Progenitor cell of endocrine pancreas (in vitro differentiated cells): ENCODE measurements at regions not wholly inside any gene's neighbourhood (a gene's known extent, or its start where the extent isn't known, plus 50 kb on each side); places are given as distances from the start of the nearest gene placed in this dataset.
"Not testable (repeated sequence)": the region's sequence is repeated elsewhere in the genome, so short reads cannot be mapped to it uniquely, and the experiment has no call there.

Experiments used
- DNase-seq: peaks from one replicate; pipeline ENCODE4 v3.0.0; 2021; ENCODE audit warnings: low spot score; ENCODE audit not compliant: unreplicated experiment
- H3K27ac Mint-ChIP-seq: 2 replicates; pipeline ENCODE4 v1.8.0; 2021; ENCODE audit warnings: mild to moderate bottlenecking, moderate library complexity, mixed read lengths
- H3K27me3 Mint-ChIP-seq: 2 replicates; pipeline ENCODE4 v1.8.0; 2021; ENCODE audit warnings: mixed read lengths
- H3K36me3 Mint-ChIP-seq: 2 replicates; pipeline ENCODE4 v1.8.0; 2022; ENCODE audit warnings: mixed read lengths; ENCODE audit not compliant: insufficient read depth
- H3K4me1 Mint-ChIP-seq: 2 replicates; pipeline ENCODE4 v1.8.0; 2021; ENCODE audit warnings: low read depth, mixed read lengths
- H3K4me3 Mint-ChIP-seq: 2 replicates; pipeline ENCODE4 v1.8.0; 2021; ENCODE audit warnings: low read depth, mild to moderate bottlenecking, moderate library complexity, mixed read lengths
- H3K9me3 Mint-ChIP-seq: 2 replicates; pipeline ENCODE4 v1.8.0; 2021; ENCODE audit warnings: low read depth, mixed read lengths
- CTCF ChIP-seq: fragments of 200-600 bp; sonication (generic); IDR thresholded peaks from one replicate; pipeline ENCODE4 v1.5.0; 2021; ENCODE audit warnings: antibody characterized with exemption, mild to moderate bottlenecking; ENCODE audit not compliant: unreplicated experiment

GRCh38 chr9:42463981-42464380 is 280.5 kb downstream of the SPATA31A6 start:
- H3K9me3 Mint-ChIP-seq, DNase-seq, H3K4me3 Mint-ChIP-seq, H3K27me3 Mint-ChIP-seq, H3K27ac Mint-ChIP-seq, H3K36me3 Mint-ChIP-seq: not testable (repeated sequence)
- H3K4me1 Mint-ChIP-seq = peaks cover 12% of the 10 kb centered on the region

DNA sequence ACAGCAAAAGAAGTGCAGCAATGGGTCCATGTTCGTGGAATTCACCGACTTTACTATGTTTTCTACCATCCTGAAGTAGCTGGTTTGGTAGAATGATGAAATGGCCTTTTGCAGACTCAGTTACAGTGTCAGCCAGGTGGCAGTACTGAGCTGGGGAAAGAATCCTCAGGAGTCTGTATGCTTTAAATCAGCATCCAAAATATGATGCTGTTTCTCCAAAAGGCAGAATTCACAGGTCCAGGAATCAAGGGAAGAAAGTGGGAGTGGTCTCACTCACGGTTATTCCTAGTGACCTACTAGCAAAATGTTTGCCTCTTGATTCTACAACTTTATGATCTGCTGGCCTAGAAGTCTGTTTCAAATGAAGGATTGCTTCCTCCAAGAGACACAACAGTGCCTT is 287.1 kb downstream of the SPATA31A6 start:
- not testable (repeated sequence) for DNase-seq, H3K4me3 Mint-ChIP-seq, H3K9me3 Mint-ChIP-seq, H3K27ac Mint-ChIP-seq, H3K36me3 Mint-ChIP-seq, H3K27me3 Mint-ChIP-seq, H3K4me1 Mint-ChIP-seq
- peak; percentile 37 for TF ChIP-seq CTCF

DNA sequence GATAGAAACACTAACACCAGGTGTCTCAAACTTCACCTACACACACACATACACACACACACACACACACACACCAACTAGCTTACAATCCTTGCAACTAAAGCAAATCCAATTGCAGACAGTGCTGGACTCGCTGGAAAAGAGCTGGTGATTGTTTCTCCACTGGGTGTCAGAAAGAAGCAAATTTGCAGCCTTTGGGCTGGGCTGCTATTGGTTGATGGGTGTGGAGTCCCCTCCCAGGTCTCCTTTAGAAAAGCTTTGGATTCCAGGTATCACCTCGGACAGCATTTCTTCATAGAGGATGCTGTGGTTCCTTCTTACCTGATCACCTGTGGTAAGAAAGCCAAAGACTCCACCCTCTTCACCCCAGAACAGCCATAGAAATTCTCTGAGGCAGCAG is 307.5 kb downstream of the SPATA31A6 start:
- not testable (repeated sequence) for H3K4me3 Mint-ChIP-seq, H3K27me3 Mint-ChIP-seq

DNA sequence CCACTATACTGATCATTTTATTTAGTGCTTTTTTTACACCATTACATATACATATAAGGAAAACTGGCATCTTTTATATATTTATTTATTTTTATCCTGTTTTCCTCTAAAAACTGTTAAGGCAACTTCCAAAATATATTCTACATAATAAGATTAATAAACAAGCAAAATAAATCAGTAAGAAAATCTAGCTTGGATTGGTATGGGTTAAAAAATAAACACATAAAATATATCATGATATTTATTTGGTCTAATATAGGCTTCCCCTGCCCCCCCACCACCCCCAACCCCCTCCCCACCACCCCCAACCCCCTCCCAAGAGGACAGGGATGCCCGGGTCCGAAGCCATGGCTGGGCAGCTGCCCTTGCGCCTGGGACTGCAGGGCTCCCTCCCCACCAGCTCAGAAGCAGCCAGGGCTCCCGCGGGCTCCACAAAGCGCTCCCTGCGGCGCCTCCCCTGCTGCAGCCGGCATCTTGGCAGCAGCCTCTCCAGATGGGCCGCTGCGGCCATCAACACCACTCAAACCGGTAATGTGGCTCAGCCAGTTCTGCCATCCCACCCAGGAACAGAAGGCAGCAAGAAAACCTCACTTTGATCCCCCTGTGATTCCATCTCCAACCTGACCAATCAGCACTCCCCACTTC is 319.3 kb downstream of the SPATA31A6 start:
- DNase-seq, H3K9me3 Mint-ChIP-seq, H3K36me3 Mint-ChIP-seq, H3K27ac Mint-ChIP-seq, H3K4me1 Mint-ChIP-seq, H3K4me3 Mint-ChIP-seq: not testable (repeated sequence)
- peaks cover 25% of the 10 kb centered on the region for H3K27me3 Mint-ChIP-seq

More for the DNA sequence above, 307.5 kb downstream of the SPATA31A6 start:
- H3K4me1 Mint-ChIP-seq, H3K9me3 Mint-ChIP-seq, DNase-seq, H3K36me3 Mint-ChIP-seq, H3K27ac Mint-ChIP-seq: not testable (repeated sequence)

DNA sequence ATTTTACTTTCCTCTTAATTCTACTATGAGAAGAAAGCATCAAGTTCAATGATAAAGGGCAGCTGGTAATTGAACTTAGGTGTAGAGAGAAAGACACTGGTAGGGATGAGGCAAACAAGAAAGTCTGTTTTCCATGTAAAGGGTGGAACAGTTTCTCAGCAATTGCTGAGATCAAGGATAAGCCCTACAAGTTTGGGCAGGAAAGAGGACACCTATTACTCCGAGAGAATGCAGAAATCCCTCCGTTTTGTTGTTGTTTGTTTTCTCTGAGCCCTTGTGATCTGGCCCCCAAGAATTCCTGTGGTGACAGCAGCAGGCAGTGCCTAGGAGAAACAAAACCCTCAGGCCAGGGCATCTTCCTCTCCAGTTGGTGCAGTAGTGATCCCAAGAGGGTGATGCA is 324.7 kb downstream of the SPATA31A6 start:
- not testable (repeated sequence) for H3K4me1 Mint-ChIP-seq, H3K36me3 Mint-ChIP-seq, H3K27ac Mint-ChIP-seq, H3K9me3 Mint-ChIP-seq, DNase-seq, H3K4me3 Mint-ChIP-seq
- peaks cover 20% of the 10 kb centered on the region for H3K27me3 Mint-ChIP-seq

GRCh38 chr9:42513535-42513934 is 330.1 kb downstream of the SPATA31A6 start:
- not testable (repeated sequence) for H3K4me3 Mint-ChIP-seq, H3K9me3 Mint-ChIP-seq, H3K36me3 Mint-ChIP-seq, H3K27ac Mint-ChIP-seq, DNase-seq, H3K4me1 Mint-ChIP-seq, H3K27me3 Mint-ChIP-seq

DNA sequence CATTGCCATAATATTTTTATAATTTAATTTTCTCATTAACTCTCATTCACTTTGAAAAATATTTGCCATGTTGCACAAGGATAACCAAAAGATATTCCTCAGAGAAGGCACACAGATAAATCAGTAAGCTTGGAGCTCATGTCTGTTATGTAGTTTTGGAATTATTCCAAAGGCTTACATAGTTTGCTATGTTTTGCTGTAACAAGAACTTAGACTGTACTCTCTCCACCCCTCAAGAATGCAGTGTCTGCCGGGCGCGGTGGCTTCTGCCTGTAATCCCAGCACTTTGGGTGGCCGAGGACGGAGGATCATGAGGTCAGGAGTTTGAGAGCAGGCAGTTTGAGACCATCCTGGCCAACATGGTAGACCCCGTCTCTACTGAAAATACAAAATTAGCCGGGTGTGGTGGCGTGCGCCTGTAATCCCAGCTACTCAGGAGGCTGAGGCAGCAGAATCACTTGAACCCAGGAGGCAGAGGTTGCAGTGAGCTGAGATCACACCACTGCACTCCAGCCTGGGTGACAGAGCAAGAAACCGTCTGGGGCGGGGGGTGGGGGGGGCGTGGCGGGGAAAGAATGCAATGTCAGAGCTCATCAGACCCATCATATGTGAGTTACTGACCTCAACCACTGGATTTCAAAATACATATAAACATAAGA is 351.0 kb downstream of the SPATA31A6 start:
- not testable (repeated sequence) for H3K27ac Mint-ChIP-seq, H3K4me1 Mint-ChIP-seq, H3K36me3 Mint-ChIP-seq, H3K9me3 Mint-ChIP-seq, H3K27me3 Mint-ChIP-seq, H3K4me3 Mint-ChIP-seq, DNase-seq

GRCh38 chr9:42534984-42535325 is 351.5 kb downstream of the SPATA31A6 start:
- not testable (repeated sequence) for H3K27me3 Mint-ChIP-seq, H3K36me3 Mint-ChIP-seq, H3K9me3 Mint-ChIP-seq, H3K4me3 Mint-ChIP-seq, H3K27ac Mint-ChIP-seq, H3K4me1 Mint-ChIP-seq
- peak; percentile 8 for DNase-seq
- TF ChIP-seq CTCF = peak; percentile 28
